HCT116 (cell line): ENCODE measurements at regions not wholly inside any gene's neighbourhood (a gene's known extent, or its start where the extent isn't known, plus 50 kb on each side); places are given as distances from the start of the nearest gene placed in this dataset.

ENCODE experiments used
- ATAC-seq: fragments of 200-7000 bp; cut with Tn5 transposase; 2 replicates; pipeline ENCODE4 v1.9.1; 2020; ENCODE audit warnings: mild to moderate bottlenecking, moderate library complexity
- BruUV-seq: library from RNA; stranded (reverse); fragments of 400-500 nt; replicated peaks from 2 replicates; lab custom pipeline; 2021; lab: Mats Ljungman, UMichigan
- CTCF ChIA-PET: fragments of 300-600 bp; sonication (Branson Sonifier 250); formaldehyde crosslinking; loops from one replicate; lab custom pipeline; 2021; ENCODE audit warnings: antibody characterized with exemption; lab: Charles Lee
- POLR2A ChIA-PET: fragments of 300-600, 350-600 bp; sonication (Branson Sonifier 250); formaldehyde crosslinking; loops from one replicate; lab custom pipeline; 2021; ENCODE audit warnings: antibody characterized with exemption; lab: Charles Lee
- RAD21 ChIA-PET, 2 experiments: fragments of 300-600 bp; sonication (Branson Sonifier 250); formaldehyde crosslinking; loops; one replicate each; lab custom pipeline; 2023; ENCODE audit warnings: low total read pairs in 2 of 2; ENCODE audit not compliant: uncharacterized antibody in 2 of 2, unreplicated experiment in 2 of 2, low non-redundant PET in 1 of 2; lab: Charles Lee
- DNase-seq: peaks from one replicate; pipeline ENCODE4 v3.0.0-alpha.2; 2010; ENCODE audit warnings: low read depth, low spot score
- H2AFZ ChIP-seq: fragments of 200-600 bp; shearing (Covaris generic), sonication (generic); 2 replicates; pipeline ENCODE4 v1.6.1; 2017; ENCODE audit warnings: low read depth, mixed run types, mixed read lengths, antibody characterized with exemption, low read length; ENCODE audit not compliant: poor library complexity, severe bottlenecking
- H3K27ac ChIP-seq: 2 replicates; pipeline ENCODE4 v1.5.1; 2012; ENCODE audit warnings: low read depth, low read length
- H3K27me3 ChIP-seq: fragments of 200-600 bp; sonication (generic); 2 replicates; pipeline ENCODE4 v1.6.1; 2016; ENCODE audit warnings: mixed run types, low read length, mixed read lengths; ENCODE audit not compliant: insufficient read depth
- H3K36me3 ChIP-seq, 2 experiments: fragments of 200-500 bp in 1 of 2; fragments of 200-600 bp in 1 of 2; sonication (Bioruptor generic) in 1 of 2; sonication (generic) in 1 of 2; 2 replicates each; pipeline versions ENCODE4 v1.5.1 to v1.6.1; 2014 to 2016; ENCODE audit warnings: low read length in 2 of 2, inconsistent platforms in 1 of 2, mixed read lengths in 1 of 2, mixed run types in 1 of 2; ENCODE audit not compliant: insufficient read depth in 2 of 2, control insufficient read depth in 1 of 2
- H3K4me1 ChIP-seq, 2 experiments: fragments of 200-600 bp in 1 of 2; sonication (generic) in 1 of 2; 2 replicates each; pipeline versions ENCODE4 v1.5.1 to v1.6.1; 2012 to 2017; ENCODE audit warnings: low read length in 2 of 2, inconsistent platforms in 1 of 2, mild to moderate bottlenecking in 1 of 2, mixed read lengths in 1 of 2, mixed run types in 1 of 2, moderate library complexity in 1 of 2; ENCODE audit not compliant: insufficient read depth in 2 of 2, control insufficient read depth in 1 of 2
- H3K4me2 ChIP-seq: fragments of 200-600 bp; sonication (generic); 2 replicates; pipeline ENCODE4 v1.6.1; 2017; ENCODE audit warnings: mixed run types, low read length, mixed read lengths
- H3K4me3 ChIP-seq, 2 experiments: fragments of 200-600 bp in 1 of 2; sonication (generic) in 1 of 2; replicated peaks in 1 of 2; 2 replicates each; pipeline ENCODE4 v1.5.1; 2011 to 2016; ENCODE audit warnings: low read length in 2 of 2, control low read depth in 1 of 2, low read depth in 1 of 2, mild to moderate bottlenecking in 1 of 2, mixed read lengths in 1 of 2, mixed run types in 1 of 2
- H3K79me2 ChIP-seq: fragments of 200-600 bp; sonication (generic); 2 replicates; pipeline ENCODE4 v1.6.1; 2017; ENCODE audit warnings: mild to moderate bottlenecking, mixed run types, low read length, moderate library complexity, mixed read lengths; ENCODE audit not compliant: insufficient read depth
- H3K9ac ChIP-seq: fragments of 200-600 bp; sonication (generic); 2 replicates; pipeline ENCODE4 v1.6.1; 2016; ENCODE audit warnings: low read length, mixed read lengths
- H3K9me2 ChIP-seq: fragments of 200-600 bp; sonication (generic), shearing (Covaris generic); 2 replicates; pipeline ENCODE4 v1.6.1; 2017; ENCODE audit warnings: mixed run types, mild to moderate bottlenecking, moderate library complexity; ENCODE audit not compliant: insufficient read depth
- H3K9me3 ChIP-seq, 2 experiments: fragments of 200-500 bp in 1 of 2; fragments of 200-600 bp in 1 of 2; sonication (Bioruptor generic) in 1 of 2; sonication (generic) in 1 of 2; 2 replicates each; pipeline ENCODE4 v1.6.1; 2014 to 2017; ENCODE audit warnings: low read length in 2 of 2, mixed read lengths in 2 of 2, inconsistent platforms in 1 of 2, low read depth in 1 of 2, mild to moderate bottlenecking in 1 of 2, mixed run types in 1 of 2, moderate library complexity in 1 of 2; ENCODE audit not compliant: control insufficient read depth in 1 of 2, insufficient read depth in 1 of 2
- H4K20me1 ChIP-seq: fragments of 200-600 bp; sonication (generic), shearing (Covaris generic); 2 replicates; pipeline ENCODE4 v1.6.1; 2017; ENCODE audit warnings: mixed run types, mild to moderate bottlenecking, moderate library complexity; ENCODE audit not compliant: insufficient read depth
- ATF3 ChIP-seq: IDR thresholded peaks from 2 replicates; pipeline ENCODE4 v1.6.1; 2012
- CBX3 ChIP-seq: IDR thresholded peaks from 2 replicates; pipeline ENCODE4 v1.6.1; 2012; ENCODE audit warnings: low read depth
- EGR1 ChIP-seq: IDR thresholded peaks from 2 replicates; pipeline ENCODE4 v1.6.1; 2012; ENCODE audit warnings: low read depth
- ELF1 ChIP-seq: IDR thresholded peaks from 2 replicates; pipeline ENCODE4 v1.6.1; 2012; ENCODE audit warnings: low read depth, borderline replicate concordance
- EZH2 ChIP-seq: fragments of 200-600 bp; sonication (generic); IDR thresholded peaks from 2 replicates; pipeline ENCODE4 v1.6.1; 2017; ENCODE audit warnings: antibody characterized with exemption, mixed run types
- EZH2phosphoT487 ChIP-seq: fragments of 200-600 bp; IDR thresholded peaks from 2 replicates; pipeline ENCODE4 v1.6.1; 2018; ENCODE audit warnings: antibody characterized with exemption, borderline replicate concordance
- FOSL1 ChIP-seq: IDR thresholded peaks from 2 replicates; pipeline ENCODE4 v1.6.1; 2012; ENCODE audit warnings: low read depth
- JUND ChIP-seq: IDR thresholded peaks from 2 replicates; pipeline ENCODE4 v1.6.1; 2012
- MAX ChIP-seq: IDR thresholded peaks from 2 replicates; pipeline ENCODE4 v1.6.1; 2012
- POLR2AphosphoS5 ChIP-seq: IDR thresholded peaks from 2 replicates; pipeline ENCODE4 v1.6.1; 2011; ENCODE audit warnings: mild to moderate bottlenecking, low read depth, low read length, moderate library complexity
- REST ChIP-seq: IDR thresholded peaks from 2 replicates; pipeline ENCODE4 v1.6.1; 2012; ENCODE audit warnings: low read depth
- SP1 ChIP-seq: IDR thresholded peaks from 2 replicates; pipeline ENCODE4 v1.6.1; 2012; ENCODE audit warnings: low read depth
- TCF7L2 ChIP-seq: IDR thresholded peaks from 2 replicates; pipeline ENCODE4 v1.7.0; 2011; ENCODE audit warnings: borderline replicate concordance, inconsistent platforms; ENCODE audit not compliant: insufficient read depth, insufficient read length; ENCODE audit errors: extremely low read depth
- YY1 ChIP-seq: IDR thresholded peaks from 2 replicates; pipeline ENCODE4 v1.6.1; 2011; ENCODE audit warnings: low read length, low read depth, moderate library complexity, mild to moderate bottlenecking; ENCODE audit not compliant: insufficient replicate concordance; ENCODE audit errors: extremely low read depth
- ZBTB33 ChIP-seq: IDR thresholded peaks from 2 replicates; pipeline ENCODE4 v1.6.1; 2011; ENCODE audit warnings: mild to moderate bottlenecking, low read length, moderate library complexity; ENCODE audit not compliant: insufficient replicate concordance; ENCODE audit errors: extremely low read depth
- ZFX ChIP-seq: fragments of 450-650 bp; IDR thresholded peaks from 2 replicates; pipeline ENCODE4 v1.6.1; 2017
- ZNF274 ChIP-seq: fragments of 200-500 bp; sonication (Bioruptor generic); IDR thresholded peaks from 2 replicates; pipeline ENCODE4 v1.6.1; 2014; ENCODE audit warnings: mild to moderate bottlenecking, low read depth, low read length, inconsistent platforms
- intact Hi-C: fragments of 100-400 bp; cut with micrococcal nuclease; formaldehyde crosslinking; loops from 2 replicates; pipeline ENCODE4 v1.10.0; 2022
- TF ChIP-seq, protein P1 (sequence below), 3 experiments: fragments of 200-600 bp in 1 of 3; sonication (generic) in 1 of 3; IDR thresholded peaks in 2 of 3; conservative IDR thresholded peaks in 1 of 3; 2 replicates each; pipeline ENCODE4 v1.5.1; 2012 to 2017; ENCODE audit warnings: low read depth in 2 of 3, low read length in 2 of 3, antibody characterized with exemption in 1 of 3, borderline replicate concordance in 1 of 3, control low read depth in 1 of 3, mild to moderate bottlenecking in 1 of 3, mixed read lengths in 1 of 3, mixed run types in 1 of 3, moderate library complexity in 1 of 3; ENCODE audit not compliant: insufficient read depth in 1 of 3

GRCh38 chr5:89269721-89270120 is 386.7 kb upstream of the MEF2C start:
- ChIA-PET POLR2A (interaction anchor here (0.6 kb wide), 1 partner anchor 153 kb away, joined by 3 read pairs; no protein-coding TSS in a partner anchor), CTCF (no interaction called here), RAD21 (no interaction called here)
- Histone ChIP-seq H3K36me3 (no peaks in the 10 kb centered on the region), H3K4me3 (no peak overlapping the region), H4K20me1 (no peaks in the 10 kb centered on the region), H3K79me2 (no peaks in the 10 kb centered on the region), H3K9me3 (no peaks in the 10 kb centered on the region), H3K4me1 (no peaks in the 10 kb centered on the region), H2AFZ (no peak overlapping the region), H3K27me3 (no peaks in the 10 kb centered on the region), H3K9me2 (no peaks in the 10 kb centered on the region), H3K9ac (no peak overlapping the region), H3K27ac (no peak overlapping the region), H3K4me2 (no peak overlapping the region)
- ATAC-seq (no peak), DNase-seq (no peak)
- intact Hi-C loops, result loop anchor here (5.0 kb wide), 1 partner anchor 1747 kb away; no protein-coding TSS in a partner anchor
- BruUV-seq, result no TSS peak
- TF ChIP-seq REST (no peak), CBX3 (no peak), ZNF274 (no peak), EZH2phosphoT487 (no peak), ATF3 (no peak), SP1 (no peak), POLR2AphosphoS5 (no peak), JUND (no peak), YY1 (no peak), EZH2 (no peak), MAX (no peak), FOSL1 (no peak), ZFX (no peak), ELF1 (no peak), TCF7L2 (no peak), ZBTB33 (no peak), EGR1 (no peak)
- TF ChIP-seq, protein P1, sequence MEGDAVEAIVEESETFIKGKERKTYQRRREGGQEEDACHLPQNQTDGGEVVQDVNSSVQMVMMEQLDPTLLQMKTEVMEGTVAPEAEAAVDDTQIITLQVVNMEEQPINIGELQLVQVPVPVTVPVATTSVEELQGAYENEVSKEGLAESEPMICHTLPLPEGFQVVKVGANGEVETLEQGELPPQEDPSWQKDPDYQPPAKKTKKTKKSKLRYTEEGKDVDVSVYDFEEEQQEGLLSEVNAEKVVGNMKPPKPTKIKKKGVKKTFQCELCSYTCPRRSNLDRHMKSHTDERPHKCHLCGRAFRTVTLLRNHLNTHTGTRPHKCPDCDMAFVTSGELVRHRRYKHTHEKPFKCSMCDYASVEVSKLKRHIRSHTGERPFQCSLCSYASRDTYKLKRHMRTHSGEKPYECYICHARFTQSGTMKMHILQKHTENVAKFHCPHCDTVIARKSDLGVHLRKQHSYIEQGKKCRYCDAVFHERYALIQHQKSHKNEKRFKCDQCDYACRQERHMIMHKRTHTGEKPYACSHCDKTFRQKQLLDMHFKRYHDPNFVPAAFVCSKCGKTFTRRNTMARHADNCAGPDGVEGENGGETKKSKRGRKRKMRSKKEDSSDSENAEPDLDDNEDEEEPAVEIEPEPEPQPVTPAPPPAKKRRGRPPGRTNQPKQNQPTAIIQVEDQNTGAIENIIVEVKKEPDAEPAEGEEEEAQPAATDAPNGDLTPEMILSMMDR (IDR thresholded peaks at IDR 0.05 in 2 of 3, conservative IDR thresholded peaks at IDR 0.05 in 1 of 3; ENCODE audit: borderline replicate concordance in 1 of 3, insufficient read depth in 1 of 3, low read depth in 2 of 3, low read length in 2 of 3), result no peak
